ENCODE measurements at regions not wholly inside any gene's neighbourhood (a gene's known extent, or its start where the extent isn't known, plus 50 kb on each side); places are given as distances from the start of the nearest gene placed in this dataset.

GRCh38 chr4:151563194-151563593, 154.2 kb downstream of the FHIP1A start:
- no peaks in the 10 kb centered on the region for H3K4me1 ChIP-seq
- no peak overlapping the region for H3K27ac ChIP-seq
- H3K36me3 ChIP-seq, result no peaks in the 10 kb centered on the region
- TF ChIP-seq CTCF (IDR thresholded peaks at IDR 0.05), result no peak
- TF ChIP-seq EP300 (IDR thresholded peaks at IDR 0.05), result no peak
- TF ChIP-seq POLR2A (IDR thresholded peaks at IDR 0.05), result no peak
- DNase-seq (ENCODE audit: low spot score in 2 of 2), result no peak
- WGBS, 2 donors, result 36 to 46% methylated on average over 3 of the region's 3 CpGs
- H3K4me3 ChIP-seq, result no peak overlapping the region
- H3K9me3 ChIP-seq, result no peaks in the 10 kb centered on the region
- no peaks in the 10 kb centered on the region for H3K27me3 ChIP-seq

DNA sequence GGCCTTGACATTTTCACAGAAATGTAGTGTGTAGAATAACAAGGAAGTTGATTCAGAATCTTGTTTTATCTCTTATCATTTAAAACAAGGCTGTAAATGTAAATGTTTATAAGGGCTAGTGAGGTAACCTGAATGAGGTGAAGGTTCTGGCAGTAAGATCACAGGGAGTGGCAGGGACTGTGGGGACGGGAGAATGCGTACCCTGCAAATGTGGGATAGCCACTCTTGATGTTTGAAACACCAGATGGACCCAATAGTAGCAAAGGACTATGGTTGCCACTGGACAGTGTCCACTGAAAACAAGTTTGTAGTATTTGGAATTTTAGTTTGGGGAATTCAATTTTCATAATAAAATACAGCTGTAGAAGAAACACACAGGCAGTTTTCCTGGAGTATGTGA, 155.3 kb downstream of the FHIP1A start:
- no peaks in the 10 kb centered on the region for H3K9me3 ChIP-seq
- H3K4me3 ChIP-seq, result no peak overlapping the region
- H3K27me3 ChIP-seq, result no peaks in the 10 kb centered on the region
- no peaks in the 10 kb centered on the region for H3K4me1 ChIP-seq
- 59 to 79% methylated on average over 2 of the region's 2 CpGs for WGBS, 2 donors
- no peak for DNase-seq (ENCODE audit: low spot score in 2 of 2)
- H3K36me3 ChIP-seq, result no peaks in the 10 kb centered on the region
- peak overlapping the region in 1 of 4 donors; percentile 6 for H3K27ac ChIP-seq
- TF ChIP-seq POLR2A (IDR thresholded peaks at IDR 0.05), result no peak
- TF ChIP-seq CTCF (IDR thresholded peaks at IDR 0.05), result no peak
- TF ChIP-seq EP300 (IDR thresholded peaks at IDR 0.05), result no peak

GRCh38 chr4:151565583-151565982, 156.6 kb downstream of the FHIP1A start:
- Histone ChIP-seq H3K9me3 (no peaks in the 10 kb centered on the region), H3K27me3 (no peaks in the 10 kb centered on the region), H3K27ac (no peak overlapping the region), H3K36me3 (no peaks in the 10 kb centered on the region), H3K4me1 (no peaks in the 10 kb centered on the region), H3K4me3 (no peak overlapping the region)
- WGBS, 2 donors, result 78 to 84% methylated on average over 3 of the region's 3 CpGs
- TF ChIP-seq EP300 (IDR thresholded peaks at IDR 0.05), result no peak
- DNase-seq (ENCODE audit: low spot score in 2 of 2), result no peak

- WGBS, 2 donors, result 82 to 89% methylated on average over 3 of the region's 3 CpGs
- no peak for TF ChIP-seq POLR2A (IDR thresholded peaks at IDR 0.05)
- no peak for TF ChIP-seq CTCF (IDR thresholded peaks at IDR 0.05)
- no peak for TF ChIP-seq EP300 (IDR thresholded peaks at IDR 0.05)
- no peak overlapping the region for H3K27ac ChIP-seq
- no peaks in the 10 kb centered on the region for H3K9me3 ChIP-seq
- no peaks in the 10 kb centered on the region for H3K36me3 ChIP-seq
- H3K4me1 ChIP-seq, result no peaks in the 10 kb centered on the region
- H3K4me3 ChIP-seq, result no peak overlapping the region
- DNase-seq (ENCODE audit: low spot score in 2 of 2), result no peak
- no peaks in the 10 kb centered on the region for H3K27me3 ChIP-seq
Measured at GRCh38 chr4:151566053-151566452, 157.1 kb downstream of the FHIP1A start.

DNA sequence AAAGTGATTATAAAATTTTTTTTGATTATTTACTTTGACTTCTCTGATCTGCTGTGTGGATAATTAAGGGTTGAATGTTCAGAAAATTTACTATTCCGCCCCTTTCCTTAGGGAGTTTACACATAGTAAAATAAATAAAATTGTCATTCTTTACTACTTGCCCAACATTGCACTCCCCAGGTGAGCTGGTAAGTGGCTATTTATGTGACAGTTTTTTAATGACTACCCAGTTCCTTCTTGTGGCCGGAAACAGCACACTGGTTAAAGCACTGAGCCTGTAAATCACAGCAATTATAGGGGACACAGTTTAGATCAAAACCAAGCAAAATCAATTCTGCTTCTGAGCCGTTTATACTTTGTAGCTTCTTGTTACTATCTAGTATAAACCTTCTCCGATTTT, 158.1 kb downstream of the FHIP1A start:
- Histone ChIP-seq H3K4me1 (no peaks in the 10 kb centered on the region), H3K27me3 (no peaks in the 10 kb centered on the region), H3K4me3 (no peak overlapping the region), H3K9me3 (no peaks in the 10 kb centered on the region), H3K36me3 (no peaks in the 10 kb centered on the region), H3K27ac (no peak overlapping the region)
- WGBS, 2 donors, result 55 to 64% methylated on average over 4 of the region's 4 CpGs
- no peak for TF ChIP-seq EP300 (IDR thresholded peaks at IDR 0.05)
- TF ChIP-seq CTCF (IDR thresholded peaks at IDR 0.05), result no peak
- no peak for TF ChIP-seq POLR2A (IDR thresholded peaks at IDR 0.05)
- no peak for DNase-seq (ENCODE audit: low spot score in 2 of 2)

- DNase-seq (ENCODE audit: low spot score in 2 of 2), result no peak
- H3K36me3 ChIP-seq, result no peaks in the 10 kb centered on the region
- H3K4me3 ChIP-seq, result no peak overlapping the region
- 87 to 97% methylated on average over 5 of the region's 5 CpGs for WGBS, 2 donors
- no peak overlapping the region for H3K27ac ChIP-seq
- H3K4me1 ChIP-seq, result no peaks in the 10 kb centered on the region
- H3K9me3 ChIP-seq, result no peaks in the 10 kb centered on the region
- H3K27me3 ChIP-seq, result no peaks in the 10 kb centered on the region
- TF ChIP-seq CTCF (IDR thresholded peaks at IDR 0.05) (no peak), EP300 (IDR thresholded peaks at IDR 0.05) (no peak), POLR2A (IDR thresholded peaks at IDR 0.05) (no peak)
Measured at GRCh38 chr4:151568966-151569365, 160.0 kb downstream of the FHIP1A start.
